Uterus (tissue), 2 donors: ENCODE measurements at regions not wholly inside any gene's neighbourhood (a gene's known extent, or its start where the extent isn't known, plus 50 kb on each side); places are given as distances from the start of the nearest gene placed in this dataset.

Experiments used
- POLR2A ChIP-seq, 2 donors: fragments of 450-650 bp; IDR thresholded peaks; one replicate each; pipeline ENCODE4 v1.6.1; 2016; ENCODE audit warnings: antibody characterized with exemption in 2 of 2, mild to moderate bottlenecking in 1 of 2, moderate library complexity in 1 of 2
- TF ChIP-seq, protein P1 (sequence below), 4 experiments: fragments of 200-600 bp in 2 of 4; fragments of 450-650 bp in 2 of 4; sonication (generic) in 2 of 4; IDR thresholded peaks; one replicate each; pipeline ENCODE4 v1.5.1; 2016 to 2019; ENCODE audit warnings: antibody characterized with exemption in 4 of 4, mild to moderate bottlenecking in 2 of 4, moderate library complexity in 1 of 4

GRCh38 chr13:99118179-99118578 is 82.5 kb upstream of the UBAC2 start:
- TF ChIP-seq, protein P1, sequence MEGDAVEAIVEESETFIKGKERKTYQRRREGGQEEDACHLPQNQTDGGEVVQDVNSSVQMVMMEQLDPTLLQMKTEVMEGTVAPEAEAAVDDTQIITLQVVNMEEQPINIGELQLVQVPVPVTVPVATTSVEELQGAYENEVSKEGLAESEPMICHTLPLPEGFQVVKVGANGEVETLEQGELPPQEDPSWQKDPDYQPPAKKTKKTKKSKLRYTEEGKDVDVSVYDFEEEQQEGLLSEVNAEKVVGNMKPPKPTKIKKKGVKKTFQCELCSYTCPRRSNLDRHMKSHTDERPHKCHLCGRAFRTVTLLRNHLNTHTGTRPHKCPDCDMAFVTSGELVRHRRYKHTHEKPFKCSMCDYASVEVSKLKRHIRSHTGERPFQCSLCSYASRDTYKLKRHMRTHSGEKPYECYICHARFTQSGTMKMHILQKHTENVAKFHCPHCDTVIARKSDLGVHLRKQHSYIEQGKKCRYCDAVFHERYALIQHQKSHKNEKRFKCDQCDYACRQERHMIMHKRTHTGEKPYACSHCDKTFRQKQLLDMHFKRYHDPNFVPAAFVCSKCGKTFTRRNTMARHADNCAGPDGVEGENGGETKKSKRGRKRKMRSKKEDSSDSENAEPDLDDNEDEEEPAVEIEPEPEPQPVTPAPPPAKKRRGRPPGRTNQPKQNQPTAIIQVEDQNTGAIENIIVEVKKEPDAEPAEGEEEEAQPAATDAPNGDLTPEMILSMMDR (IDR thresholded peaks at IDR 0.05) = no peak
- no peak for TF ChIP-seq POLR2A (IDR thresholded peaks at IDR 0.05)
